Endodermal cell (in vitro differentiated cells): ENCODE measurements at regions not wholly inside any gene's neighbourhood (a gene's known extent, or its start where the extent isn't known, plus 50 kb on each side); places are given as distances from the start of the nearest gene placed in this dataset.

Experiments
- DNase-seq: peaks from one replicate; pipeline ENCODE4 v3.0.0-alpha.2; 2017
- H3K27ac ChIP-seq: 2 replicates; pipeline ENCODE4 v1.5.1; 2013; ENCODE audit warnings: mild to moderate bottlenecking, low read depth, low read length, moderate library complexity
- H3K27me3 ChIP-seq: 2 replicates; pipeline ENCODE4 v1.6.1; 2013; ENCODE audit warnings: mild to moderate bottlenecking, low read length, moderate library complexity; ENCODE audit not compliant: insufficient read depth, control insufficient read depth, poor library complexity, severe bottlenecking
- H3K36me3 ChIP-seq: 2 replicates; pipeline ENCODE4 v1.7.0; 2013; ENCODE audit warnings: mild to moderate bottlenecking, low read length, moderate library complexity; ENCODE audit not compliant: control insufficient read depth, insufficient read depth
- H3K4me1 ChIP-seq: one replicate; pipeline ENCODE4 v1.7.0; 2013; ENCODE audit warnings: low read length; ENCODE audit not compliant: control insufficient read depth, insufficient read depth
- H3K4me3 ChIP-seq: 2 replicates; pipeline ENCODE4 v1.5.1; 2013; ENCODE audit warnings: mild to moderate bottlenecking, low read length, moderate library complexity
- H3K9ac ChIP-seq: 2 replicates; pipeline ENCODE4 v1.6.1; 2013; ENCODE audit warnings: mild to moderate bottlenecking, low read length, moderate library complexity; ENCODE audit not compliant: poor library complexity, severe bottlenecking; ENCODE audit errors: extremely low read depth
- H3K9me3 ChIP-seq: 2 replicates; pipeline ENCODE4 v1.6.1; 2013; ENCODE audit warnings: mild to moderate bottlenecking, low read length, moderate library complexity; ENCODE audit not compliant: control insufficient read depth
- H3K27ac Mint-ChIP-seq: 2 replicates; pipeline ENCODE4 v1.8.0; 2020; ENCODE audit warnings: mixed read lengths
- H3K27me3 Mint-ChIP-seq: 2 replicates; pipeline ENCODE4 v1.8.0; 2021; ENCODE audit warnings: mild to moderate bottlenecking, mixed read lengths; ENCODE audit not compliant: insufficient read depth
- H3K36me3 Mint-ChIP-seq: 2 replicates; pipeline ENCODE4 v1.8.0; 2020; ENCODE audit warnings: low read depth, mixed read lengths
- H3K4me1 Mint-ChIP-seq: 2 replicates; pipeline ENCODE4 v1.8.0; 2020; ENCODE audit warnings: mixed read lengths
- H3K4me3 Mint-ChIP-seq: 2 replicates; pipeline ENCODE4 v1.8.0; 2020; ENCODE audit warnings: mild to moderate bottlenecking, moderate library complexity, mixed read lengths
- H3K9me3 Mint-ChIP-seq: 2 replicates; pipeline ENCODE4 v1.8.0; 2020; ENCODE audit warnings: mild to moderate bottlenecking, mixed read lengths
- CTCF ChIP-seq: fragments of 200-600 bp; sonication (generic); conservative IDR thresholded peaks from 2 replicates; pipeline ENCODE4 v1.5.0; 2021; ENCODE audit warnings: antibody characterized with exemption, mild to moderate bottlenecking
- WGBS, 2 experiments: methylation state at CpG; one replicate each; pipeline versions ENCODE4 v1.1.5 to v1.1.7; 2013; ENCODE audit warnings: missing lambda C conversion rate in 2 of 2, mixed read lengths in 1 of 2; ENCODE audit not compliant: insufficient coverage in 1 of 2, insufficient read length in 1 of 2; 5-methylcytosine and 5-hydroxymethylcytosine counted together

- Histone ChIP-seq H3K9ac (no peak overlapping the region), H3K4me3 (no peak overlapping the region), H3K9me3 (no peaks in the 10 kb centered on the region), H3K36me3 (no peaks in the 10 kb centered on the region), H3K27ac (no peak overlapping the region), H3K27me3 (no peaks in the 10 kb centered on the region), H3K4me1 (no peaks in the 10 kb centered on the region)
- no peak overlapping the region for H3K27ac Mint-ChIP-seq
- H3K4me1 Mint-ChIP-seq: no peaks in the 10 kb centered on the region
- no peak for TF ChIP-seq CTCF
- DNase-seq: no peak
- WGBS, 2 experiments: 86% methylated on average over 1 of the region's 1 CpG; no CpG with 5 or more reads in 1 of the 2 experiments
- H3K4me3 Mint-ChIP-seq: no peak overlapping the region
- H3K36me3 Mint-ChIP-seq: no peaks in the 10 kb centered on the region
- H3K27me3 Mint-ChIP-seq: no peaks in the 10 kb centered on the region
- H3K9me3 Mint-ChIP-seq: peaks cover 44% of the 10 kb centered on the region
Observed at GRCh38 chrX:14193547-14193946, 163.9 kb upstream of the GEMIN8 start.

- no peak for DNase-seq
- Histone ChIP-seq H3K36me3 (no peaks in the 10 kb centered on the region), H3K9me3 (no peaks in the 10 kb centered on the region), H3K4me3 (no peak overlapping the region), H3K4me1 (peaks cover 4% of the 10 kb centered on the region), H3K27ac (no peak overlapping the region), H3K9ac (no peak overlapping the region), H3K27me3 (no peaks in the 10 kb centered on the region)
- no peak for TF ChIP-seq CTCF
- H3K27me3 Mint-ChIP-seq: no peaks in the 10 kb centered on the region
- WGBS, 2 experiments: 100% methylated on average over 1 of the region's 1 CpG; no CpG with 5 or more reads in 1 of the 2 experiments
- no peaks in the 10 kb centered on the region for H3K36me3 Mint-ChIP-seq
- no peak overlapping the region for H3K4me3 Mint-ChIP-seq
- no peak overlapping the region for H3K27ac Mint-ChIP-seq
- H3K4me1 Mint-ChIP-seq: peaks cover 2% of the 10 kb centered on the region
- peaks cover 48% of the 10 kb centered on the region for H3K9me3 Mint-ChIP-seq
Observed at GRCh38 chrX:14173873-14174272, 144.2 kb upstream of the GEMIN8 start.

GRCh38 chrX:14164828-14165227, 135.1 kb upstream of the GEMIN8 start:
- no peaks in the 10 kb centered on the region for H3K27me3 Mint-ChIP-seq
- no peak overlapping the region for H3K27ac Mint-ChIP-seq
- no peaks in the 10 kb centered on the region for H3K4me1 Mint-ChIP-seq
- WGBS, 2 experiments: 88% methylated on average over 1 of the region's 1 CpG; no CpG with 5 or more reads in 1 of the 2 experiments
- H3K9me3 ChIP-seq: no peaks in the 10 kb centered on the region
- no peaks in the 10 kb centered on the region for H3K36me3 ChIP-seq
- H3K9me3 Mint-ChIP-seq: peaks cover 43% of the 10 kb centered on the region
- no peak for DNase-seq
- H3K27ac ChIP-seq: no peak overlapping the region
- H3K4me3 ChIP-seq: no peak overlapping the region
- H3K4me3 Mint-ChIP-seq: no peak overlapping the region
- no peak overlapping the region for H3K9ac ChIP-seq
- H3K27me3 ChIP-seq: no peaks in the 10 kb centered on the region
- H3K36me3 Mint-ChIP-seq: no peaks in the 10 kb centered on the region
- no peak for TF ChIP-seq CTCF
- H3K4me1 ChIP-seq: no peaks in the 10 kb centered on the region
